C4-2B (cell line): ENCODE measurements at regions not wholly inside any gene's neighbourhood (a gene's known extent, or its start where the extent isn't known, plus 50 kb on each side); places are given as distances from the start of the nearest gene placed in this dataset.

Source experiments
- H3K27ac ChIP-seq: fragments of 450-650 bp; 2 replicates; pipeline ENCODE4 v1.5.1; 2017
- CTCF ChIP-seq: fragments of 450-650 bp; conservative IDR thresholded peaks from 2 replicates; pipeline ENCODE4 v1.5.1; 2017; ENCODE audit warnings: mild to moderate bottlenecking
- ZFX ChIP-seq: fragments of 450-650 bp; IDR thresholded peaks from 2 replicates; pipeline ENCODE4 v1.6.1; 2017

- no peak for TF ChIP-seq CTCF
- no peak for TF ChIP-seq ZFX
- H3K27ac ChIP-seq = no peak overlapping the region
These were observed 721.7 kb downstream of the JRKL start for GRCh38 chr11:97111559-97111958.

GRCh38 chr11:97118614-97119200, 728.9 kb downstream of the JRKL start:
- no peak overlapping the region for H3K27ac ChIP-seq
- no peak for TF ChIP-seq ZFX
- TF ChIP-seq CTCF = no peak

- TF ChIP-seq ZFX (no peak), CTCF (no peak)
- no peak overlapping the region for H3K27ac ChIP-seq
These were observed 733.4 kb downstream of the JRKL start for GRCh38 chr11:97123237-97123636.

DNA sequence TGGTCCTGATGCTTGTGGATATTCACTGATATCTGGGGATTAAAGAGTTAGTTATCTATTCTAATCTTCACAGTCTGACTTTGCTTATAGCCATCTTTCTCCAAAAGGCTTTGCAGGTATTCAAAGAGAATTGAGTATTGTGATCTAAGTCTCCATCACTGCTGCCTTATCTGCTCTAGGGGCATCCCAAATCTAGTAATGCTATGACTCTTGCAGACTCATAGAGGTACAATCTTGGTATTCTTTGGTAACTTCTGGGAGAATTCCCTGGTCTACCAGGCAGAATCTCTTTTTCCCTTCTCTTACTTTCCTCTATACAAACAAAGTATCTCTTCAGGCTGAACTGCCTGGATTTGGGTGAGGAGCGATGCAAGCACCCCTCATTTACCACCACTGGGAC, 746.3 kb downstream of the JRKL start:
- TF ChIP-seq CTCF (no peak), ZFX (no peak)
- H3K27ac ChIP-seq = no peak overlapping the region

GRCh38 chr11:97140885-97141494, 751.2 kb downstream of the JRKL start:
- no peak overlapping the region for H3K27ac ChIP-seq
- TF ChIP-seq CTCF (peak; percentile 88), ZFX (no peak)

GRCh38 chr11:97143463-97143862, 753.6 kb downstream of the JRKL start:
- no peak overlapping the region for H3K27ac ChIP-seq
- no peak for TF ChIP-seq CTCF
- TF ChIP-seq ZFX = no peak

GRCh38 chr11:97149741-97150140, 759.9 kb downstream of the JRKL start:
- TF ChIP-seq ZFX (no peak), CTCF (no peak)
- no peak overlapping the region for H3K27ac ChIP-seq
